Smooth muscle cell (in vitro differentiated cells): ENCODE measurements at regions not wholly inside any gene's neighbourhood (a gene's known extent, or its start where the extent isn't known, plus 50 kb on each side); places are given as distances from the start of the nearest gene placed in this dataset.

Source experiments
- DNase-seq: peaks from one replicate; lab custom pipeline; 2025; ENCODE audit not compliant: unreplicated experiment; lab: John Stamatoyannopoulos, UW
- H2AFZ ChIP-seq: fragments of 200-600 bp; sonication (generic); 2 replicates; pipeline ENCODE4 v1.6.0; 2016; ENCODE audit warnings: antibody characterized with exemption, low read depth, mild to moderate bottlenecking
- H3F3A ChIP-seq: fragments of 200-600 bp; sonication (generic); 2 replicates; pipeline ENCODE4 v1.6.0; 2017; ENCODE audit warnings: antibody characterized with exemption, low read depth
- H3K27ac ChIP-seq: fragments of 200-600 bp; sonication (generic); 2 replicates; pipeline ENCODE4 v1.5.1; 2016; ENCODE audit warnings: low read depth, mild to moderate bottlenecking
- H3K27me3 ChIP-seq: fragments of 200-600 bp; sonication (generic); 2 replicates; pipeline ENCODE4 v1.6.1; 2016; ENCODE audit warnings: low read depth, mild to moderate bottlenecking
- H3K36me3 ChIP-seq: fragments of 200-600 bp; sonication (generic); 2 replicates; pipeline ENCODE4 v1.5.1; 2016; ENCODE audit warnings: low read depth
- H3K4me1 ChIP-seq: fragments of 200-600 bp; sonication (generic); 2 replicates; pipeline ENCODE4 v1.5.1; 2016; ENCODE audit warnings: low read depth
- H3K4me2 ChIP-seq: fragments of 200-600 bp; sonication (generic); 2 replicates; pipeline ENCODE4 v1.6.0; 2016; ENCODE audit warnings: mild to moderate bottlenecking
- H3K4me3 ChIP-seq: fragments of 200-600 bp; sonication (generic); 2 replicates; pipeline ENCODE4 v1.5.1; 2016; ENCODE audit warnings: mild to moderate bottlenecking
- H3K79me2 ChIP-seq: fragments of 200-600 bp; sonication (generic); 2 replicates; pipeline ENCODE4 v1.6.0; 2016; ENCODE audit warnings: low read depth, mild to moderate bottlenecking
- H3K9ac ChIP-seq: fragments of 200-600 bp; sonication (generic); 2 replicates; pipeline ENCODE4 v1.6.0; 2016; ENCODE audit warnings: low read depth
- H3K9me3 ChIP-seq: fragments of 200-600 bp; sonication (generic); replicated peaks from 2 replicates; pipeline ENCODE4 v1.5.1; 2016; ENCODE audit warnings: low read depth
- H4K20me1 ChIP-seq: fragments of 200-600 bp; sonication (generic); 2 replicates; pipeline ENCODE4 v1.6.0; 2016; ENCODE audit warnings: low read depth
- WGBS: methylation state at CpG from one replicate; pipeline ENCODE4 v1.1.7; 2016; ENCODE audit warnings: low lambda C conversion rate; 5-methylcytosine and 5-hydroxymethylcytosine counted together
- TF ChIP-seq, protein P1 (sequence below): fragments of 200-600 bp; sonication (generic); IDR thresholded peaks from 2 replicates; pipeline ENCODE4 v1.5.1; 2017; ENCODE audit warnings: borderline replicate concordance, mild to moderate bottlenecking, antibody characterized with exemption; ENCODE audit not compliant: insufficient read depth, poor library complexity, severe bottlenecking

DNA sequence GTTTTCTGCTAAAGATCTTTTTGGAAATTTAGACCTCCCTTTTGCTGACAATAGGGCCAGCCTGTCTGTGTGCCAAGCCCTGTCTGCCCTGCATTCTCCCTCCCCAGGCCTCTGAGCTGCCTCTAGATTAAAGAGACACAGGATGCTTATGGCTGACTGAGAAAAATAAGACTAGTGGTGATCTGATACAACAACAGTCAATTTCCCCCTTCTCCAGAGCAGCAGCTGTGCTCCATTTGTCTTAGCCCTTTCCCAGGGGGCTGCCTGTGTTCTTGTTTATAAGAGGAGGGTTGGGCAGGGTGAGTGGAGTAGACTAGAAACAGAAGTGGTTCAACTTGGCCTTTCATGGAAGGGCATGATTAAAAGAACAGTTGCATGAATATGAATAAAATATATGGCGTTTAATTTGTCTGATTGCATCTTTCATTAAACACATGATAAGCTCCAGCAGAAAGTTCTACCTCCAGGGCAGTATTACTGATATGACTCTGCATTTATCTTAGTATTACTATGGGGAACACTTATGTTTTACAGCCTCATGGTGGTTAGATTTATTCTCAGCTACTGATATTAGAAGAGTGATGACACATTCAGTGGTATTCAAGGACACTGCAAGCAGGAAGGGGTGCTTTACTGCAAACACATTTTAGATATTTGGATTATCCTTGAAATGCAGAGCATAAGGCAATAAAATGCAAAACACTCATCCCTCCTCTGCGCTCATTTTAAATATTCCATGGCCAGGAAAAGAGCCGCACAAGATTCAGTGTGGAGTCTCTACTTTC is 150.2 kb upstream of the CLEC14A start:
- Histone ChIP-seq H3K9ac (peak overlapping the region; percentile 28), H2AFZ (peak overlapping the region; percentile 6)
- TF ChIP-seq, protein P1, sequence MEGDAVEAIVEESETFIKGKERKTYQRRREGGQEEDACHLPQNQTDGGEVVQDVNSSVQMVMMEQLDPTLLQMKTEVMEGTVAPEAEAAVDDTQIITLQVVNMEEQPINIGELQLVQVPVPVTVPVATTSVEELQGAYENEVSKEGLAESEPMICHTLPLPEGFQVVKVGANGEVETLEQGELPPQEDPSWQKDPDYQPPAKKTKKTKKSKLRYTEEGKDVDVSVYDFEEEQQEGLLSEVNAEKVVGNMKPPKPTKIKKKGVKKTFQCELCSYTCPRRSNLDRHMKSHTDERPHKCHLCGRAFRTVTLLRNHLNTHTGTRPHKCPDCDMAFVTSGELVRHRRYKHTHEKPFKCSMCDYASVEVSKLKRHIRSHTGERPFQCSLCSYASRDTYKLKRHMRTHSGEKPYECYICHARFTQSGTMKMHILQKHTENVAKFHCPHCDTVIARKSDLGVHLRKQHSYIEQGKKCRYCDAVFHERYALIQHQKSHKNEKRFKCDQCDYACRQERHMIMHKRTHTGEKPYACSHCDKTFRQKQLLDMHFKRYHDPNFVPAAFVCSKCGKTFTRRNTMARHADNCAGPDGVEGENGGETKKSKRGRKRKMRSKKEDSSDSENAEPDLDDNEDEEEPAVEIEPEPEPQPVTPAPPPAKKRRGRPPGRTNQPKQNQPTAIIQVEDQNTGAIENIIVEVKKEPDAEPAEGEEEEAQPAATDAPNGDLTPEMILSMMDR, result peak; percentile 9

DNA sequence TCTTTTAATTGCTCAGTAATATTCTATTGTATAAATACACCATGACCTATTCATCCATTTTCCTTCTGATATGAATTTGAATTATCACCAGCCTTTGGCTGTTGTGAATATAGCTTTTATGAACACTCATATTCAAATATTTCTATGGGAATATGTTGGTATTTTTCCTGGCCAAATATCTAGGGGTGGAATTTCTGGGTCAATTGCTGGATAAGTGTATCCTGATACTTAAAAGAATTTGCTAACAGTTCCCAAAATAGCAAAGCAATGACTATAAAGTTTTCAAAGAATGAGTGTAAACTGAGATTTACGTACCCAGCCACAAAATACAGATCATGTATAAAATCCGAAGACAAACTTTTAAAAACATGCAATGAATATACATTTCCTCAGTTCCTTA is 148.7 kb upstream of the CLEC14A start:
- no peak overlapping the region for H2AFZ ChIP-seq
- no peaks in the 10 kb centered on the region for H3K27me3 ChIP-seq
- H3K4me2 ChIP-seq, result peak overlapping the region; percentile 67
- H3K9me3 ChIP-seq, result no peaks in the 10 kb centered on the region
- peaks cover 31% of the 10 kb centered on the region for H3K4me1 ChIP-seq
- H3K9ac ChIP-seq, result no peak overlapping the region
- no peak for DNase-seq
- H3K79me2 ChIP-seq, result no peaks in the 10 kb centered on the region
- 19% methylated on average over 2 of the region's 2 CpGs for WGBS
- H3K27ac ChIP-seq, result peak overlapping the region; percentile 86
- H4K20me1 ChIP-seq, result no peaks in the 10 kb centered on the region
- H3F3A ChIP-seq, result peaks cover 3% of the 10 kb centered on the region
- no peaks in the 10 kb centered on the region for H3K36me3 ChIP-seq
- TF ChIP-seq, protein P1, result no peak
- no peak overlapping the region for H3K4me3 ChIP-seq

More for the DNA sequence above, 150.2 kb upstream of the CLEC14A start:
- no peaks in the 10 kb centered on the region for H3K9me3 ChIP-seq
- 27% methylated on average over 3 of the region's 3 CpGs for WGBS
- no peak overlapping the region for H3K4me3 ChIP-seq
- H3K4me1 ChIP-seq, result peaks cover 30% of the 10 kb centered on the region
- H3K27me3 ChIP-seq, result no peaks in the 10 kb centered on the region
- DNase-seq, result no peak
- H3F3A ChIP-seq, result peaks cover 3% of the 10 kb centered on the region
- no peaks in the 10 kb centered on the region for H4K20me1 ChIP-seq
- H3K36me3 ChIP-seq, result no peaks in the 10 kb centered on the region
- peak overlapping the region; percentile 67 for H3K4me2 ChIP-seq
- peak overlapping the region; percentile 86 for H3K27ac ChIP-seq
- no peaks in the 10 kb centered on the region for H3K79me2 ChIP-seq

DNA sequence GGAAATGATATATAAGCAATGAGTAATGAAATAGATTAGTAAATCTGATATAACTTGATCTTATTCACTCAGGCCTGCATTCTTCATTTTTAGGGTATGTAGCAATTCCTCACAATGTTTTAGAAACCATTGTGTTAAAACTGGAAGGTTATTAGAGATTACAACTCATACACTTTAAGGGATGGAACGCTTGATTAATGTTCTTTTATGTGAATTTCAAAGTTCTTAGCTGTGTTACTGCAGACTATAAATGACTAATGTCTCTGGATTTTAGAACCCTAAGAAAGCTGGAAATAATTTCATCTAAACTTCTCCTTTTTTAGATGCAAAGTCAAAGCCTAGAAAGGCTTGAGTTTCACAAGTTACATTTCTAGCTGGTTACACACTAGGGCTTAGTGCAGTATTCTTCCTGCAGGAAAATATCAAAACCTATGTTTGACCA is 148.2 kb upstream of the CLEC14A start:
- no peak for DNase-seq
- no peaks in the 10 kb centered on the region for H3K27me3 ChIP-seq
- H4K20me1 ChIP-seq, result no peaks in the 10 kb centered on the region
- peak overlapping the region; percentile 67 for H3K4me2 ChIP-seq
- peaks cover 3% of the 10 kb centered on the region for H3F3A ChIP-seq
- H3K4me1 ChIP-seq, result peaks cover 31% of the 10 kb centered on the region
- H3K27ac ChIP-seq, result peak overlapping the region; percentile 86
- H3K79me2 ChIP-seq, result no peaks in the 10 kb centered on the region
- H3K4me3 ChIP-seq, result no peak overlapping the region
- TF ChIP-seq, protein P1, result no peak
- H3K9ac ChIP-seq, result no peak overlapping the region
- no peaks in the 10 kb centered on the region for H3K9me3 ChIP-seq
- WGBS, result 18% methylated on average over 1 of the region's 1 CpG
- H3K36me3 ChIP-seq, result no peaks in the 10 kb centered on the region
- H2AFZ ChIP-seq, result no peak overlapping the region

DNA sequence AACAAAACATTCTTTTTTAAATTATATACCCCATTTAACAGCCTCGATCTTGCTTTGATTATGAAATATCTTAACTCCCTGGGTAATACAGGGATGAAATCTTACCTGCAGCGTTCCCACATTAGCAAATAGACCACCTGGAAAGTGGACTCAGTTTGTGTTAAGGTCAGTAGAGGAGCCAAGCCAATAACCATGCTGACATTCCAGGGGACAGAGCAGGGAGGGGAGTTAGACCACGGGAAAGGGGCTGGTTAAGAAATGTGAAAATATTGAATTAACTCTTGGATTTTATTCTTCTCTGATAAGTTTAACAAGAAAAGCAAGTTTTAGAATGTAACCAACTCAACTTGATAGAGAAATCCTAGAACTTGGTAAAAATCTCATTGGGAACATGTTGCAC is 144.9 kb upstream of the CLEC14A start:
- no peaks in the 10 kb centered on the region for H3K79me2 ChIP-seq
- 85% methylated on average over 3 of the region's 3 CpGs for WGBS
- TF ChIP-seq, protein P1, result no peak
- no peaks in the 10 kb centered on the region for H4K20me1 ChIP-seq
- H2AFZ ChIP-seq, result peak overlapping the region; percentile 29
- no peaks in the 10 kb centered on the region for H3K36me3 ChIP-seq
- DNase-seq, result no peak
- no peak overlapping the region for H3K4me3 ChIP-seq
- peaks cover 26% of the 10 kb centered on the region for H3K4me1 ChIP-seq
- H3K27ac ChIP-seq, result no peak overlapping the region
- peaks cover 3% of the 10 kb centered on the region for H3F3A ChIP-seq
- no peaks in the 10 kb centered on the region for H3K27me3 ChIP-seq
- H3K9me3 ChIP-seq, result no peaks in the 10 kb centered on the region
- H3K4me2 ChIP-seq, result no peak overlapping the region
- H3K9ac ChIP-seq, result no peak overlapping the region
